ENCODE measurements at regions not wholly inside any gene's neighbourhood (a gene's known extent, or its start where the extent isn't known, plus 50 kb on each side); places are given as distances from the start of the nearest gene placed in this dataset.

GRCh38 chr14:61872452-61872851, 110.2 kb downstream of the SNAPC1 start:
- no peak for TF ChIP-seq ZNF740 (CRISPR knock-in tag; IDR thresholded peaks at IDR 0.05)
- no peak for TF ChIP-seq EZH2 (conservative IDR thresholded peaks at IDR 0.05; ENCODE audit: low read depth, low read length)
- TF ChIP-seq STAG1 (CRISPR knock-in tag; IDR thresholded peaks at IDR 0.05) = no peak
- TF ChIP-seq CHD4 (IDR thresholded peaks at IDR 0.05; ENCODE audit: borderline replicate concordance, low read length) = no peak
- no peak for TF ChIP-seq IRF2 (CRISPR knock-in tag; IDR thresholded peaks at IDR 0.05)
- TF ChIP-seq TCF7L2 (IDR thresholded peaks at IDR 0.05; ENCODE audit: low read depth, low read length) = no peak
- no peak for TF ChIP-seq ZNF768 (CRISPR knock-in tag; IDR thresholded peaks at IDR 0.05)
- TF ChIP-seq SP4 (CRISPR knock-in tag; IDR thresholded peaks at IDR 0.05) = no peak
- no peak for TF ChIP-seq THYN1 (CRISPR knock-in tag; IDR thresholded peaks at IDR 0.05; ENCODE audit: borderline replicate concordance, low read depth)

Measured in HepG2 (cell line).